Stimulated activated CD8-positive, alpha-beta memory T cell treated with anti-CD3 and anti-CD28 coated beads, Interleukin-12 subunit alpha, Interleukin-12 subunit beta, amount 100 ng/mL, for 1 hour (primary cell): ENCODE measurements at regions not wholly inside any gene's neighbourhood (a gene's known extent, or its start where the extent isn't known, plus 50 kb on each side); places are given as distances from the start of the nearest gene placed in this dataset.
"Not testable (repeated sequence)": the region's sequence is repeated elsewhere in the genome, so short reads cannot be mapped to it uniquely, and the experiment has no call there.

Source experiments
- DNase-seq: peaks from one replicate; pipeline ENCODE4 v3.0.0-alpha.2; 2020; ENCODE audit warnings: low read depth

DNA sequence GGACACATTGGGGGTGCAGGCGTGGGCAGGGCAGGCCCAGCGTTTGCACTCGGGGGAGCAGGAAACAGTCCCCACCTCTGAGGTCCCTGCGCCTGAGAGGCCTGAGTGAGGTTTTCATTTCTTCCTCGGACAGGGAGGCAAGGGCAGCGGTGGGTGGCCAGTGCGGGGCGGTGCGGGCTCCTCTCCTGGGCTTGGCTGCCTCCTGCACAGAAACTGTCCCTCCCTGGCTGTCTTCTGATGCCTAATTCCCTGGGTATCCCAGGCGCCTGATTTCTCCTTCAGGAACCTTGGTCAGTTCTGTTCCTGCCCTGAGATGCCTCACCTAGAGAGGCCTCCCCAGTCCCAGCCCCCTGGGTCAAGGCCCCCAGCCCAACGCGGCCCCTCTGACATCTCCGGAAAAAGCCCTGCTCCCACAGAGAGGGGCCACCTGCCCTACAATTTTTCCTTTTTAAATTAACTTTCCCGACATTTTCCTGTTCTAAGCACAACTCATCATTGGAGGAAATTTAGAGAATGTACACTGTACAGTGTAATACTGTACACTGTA lies 260.3 kb downstream of the ADGRD1 start:
- no peak for DNase-seq

DNA sequence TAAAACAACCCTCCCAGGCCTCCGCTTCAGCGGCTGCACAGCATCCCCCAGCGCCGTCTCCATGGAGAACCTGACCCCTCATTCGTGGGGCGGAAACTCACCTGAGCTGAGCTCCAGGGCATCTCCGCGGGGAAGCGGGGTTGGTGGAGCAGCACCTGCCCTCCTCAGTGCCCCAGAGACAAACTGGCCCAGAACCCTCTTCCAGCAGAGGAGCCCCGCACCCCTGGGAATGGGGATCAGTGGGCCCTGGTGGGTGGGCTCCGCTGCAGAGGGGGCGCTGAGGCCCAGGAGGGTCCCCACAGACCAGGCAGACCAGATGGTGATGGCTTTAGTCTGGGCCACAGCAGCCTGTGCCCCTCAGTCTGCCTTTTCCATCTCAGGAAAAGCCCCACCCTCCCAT lies 261.2 kb downstream of the ADGRD1 start:
- not testable (repeated sequence) for DNase-seq

DNA sequence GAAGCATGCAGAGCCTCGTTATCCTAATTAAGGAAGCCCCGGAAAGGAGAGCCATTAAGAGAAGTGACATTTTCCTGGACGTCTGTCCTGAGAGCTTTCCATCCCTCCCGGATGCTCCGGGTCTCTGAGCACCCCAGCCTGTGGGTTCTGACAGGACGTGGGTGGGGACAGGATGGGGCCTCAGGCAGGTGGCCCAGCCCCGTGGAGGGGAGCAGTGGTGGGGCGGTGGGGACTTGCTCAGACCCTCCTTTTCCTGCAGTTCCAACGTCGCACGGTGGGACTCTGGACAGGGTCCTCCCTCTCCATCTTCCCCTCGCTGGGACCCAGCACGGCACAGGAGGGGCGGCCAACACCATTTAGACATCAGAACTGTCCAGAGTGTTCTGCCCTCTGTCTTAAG lies 262.9 kb downstream of the ADGRD1 start:
- not testable (repeated sequence) for DNase-seq

DNA sequence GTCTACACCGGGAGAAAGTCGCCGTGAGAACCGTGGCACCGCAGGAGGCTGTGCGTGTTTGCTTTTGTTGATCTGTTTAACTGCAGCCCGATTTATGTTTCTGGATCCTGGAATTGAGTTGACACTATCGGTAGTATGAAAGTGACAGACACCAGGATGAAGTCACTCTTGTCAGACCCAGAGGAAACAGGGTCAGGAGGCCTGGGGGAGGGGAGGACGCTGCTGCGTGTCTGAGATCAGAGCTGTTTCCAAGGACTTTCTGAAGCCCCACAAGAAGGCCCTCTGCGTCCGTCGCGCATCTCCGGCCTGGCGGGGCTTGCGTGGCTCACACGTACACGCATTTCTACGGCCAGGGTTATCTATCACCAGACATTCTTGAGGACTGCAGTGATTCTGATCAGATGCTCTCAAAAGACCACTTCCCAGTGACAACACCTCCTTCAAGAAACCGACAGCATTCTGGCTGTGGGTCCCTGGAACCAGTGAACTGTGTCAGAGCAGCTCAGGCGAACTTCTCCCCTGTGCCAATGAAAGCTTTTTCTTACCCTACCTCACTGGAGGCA lies 263.4 kb downstream of the ADGRD1 start:
- no peak for DNase-seq

DNA sequence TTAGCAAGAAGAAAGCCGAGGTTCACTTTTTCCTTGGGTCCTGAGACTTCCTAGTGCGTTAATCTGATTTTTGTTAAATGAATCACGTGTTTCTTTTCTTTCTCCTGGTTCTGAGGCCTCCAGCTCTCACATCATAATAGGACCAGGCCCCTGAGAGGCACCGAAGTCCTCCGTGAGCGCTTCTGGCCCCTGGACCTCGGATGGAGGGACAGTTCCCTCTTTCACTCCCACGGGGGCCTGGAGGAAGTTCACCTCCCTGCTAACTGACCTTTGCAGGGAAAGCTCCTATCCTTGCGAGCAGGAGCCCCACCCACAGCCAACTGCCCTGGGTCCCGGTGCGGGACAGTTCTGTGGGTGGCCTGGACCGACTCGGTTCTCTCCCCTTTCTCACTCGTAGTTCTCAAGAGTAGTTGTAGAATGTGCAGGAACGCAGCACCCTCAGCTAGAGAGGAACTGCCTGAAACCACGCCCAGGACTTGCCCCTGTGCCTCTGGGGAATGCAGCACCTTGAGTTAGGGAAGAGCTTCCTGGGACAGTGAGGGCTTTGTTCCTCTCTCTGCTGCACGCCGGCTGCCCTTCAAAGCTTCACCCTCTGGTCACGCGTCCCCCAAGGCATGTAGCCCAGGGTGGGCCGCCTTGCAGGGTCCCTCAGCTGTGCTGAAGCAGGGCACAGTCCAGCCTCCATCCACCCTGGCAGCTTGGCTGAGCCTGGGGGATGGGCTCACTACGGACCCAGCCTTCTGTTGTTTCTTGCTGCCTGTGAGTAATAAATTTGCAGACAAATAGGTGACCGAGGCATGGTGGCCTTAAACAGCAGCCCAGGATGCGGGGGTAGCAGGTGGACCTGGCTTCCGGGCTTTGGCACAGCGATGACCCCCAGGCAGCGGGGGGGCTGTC lies 264.6 kb downstream of the ADGRD1 start:
- no peak for DNase-seq

DNA sequence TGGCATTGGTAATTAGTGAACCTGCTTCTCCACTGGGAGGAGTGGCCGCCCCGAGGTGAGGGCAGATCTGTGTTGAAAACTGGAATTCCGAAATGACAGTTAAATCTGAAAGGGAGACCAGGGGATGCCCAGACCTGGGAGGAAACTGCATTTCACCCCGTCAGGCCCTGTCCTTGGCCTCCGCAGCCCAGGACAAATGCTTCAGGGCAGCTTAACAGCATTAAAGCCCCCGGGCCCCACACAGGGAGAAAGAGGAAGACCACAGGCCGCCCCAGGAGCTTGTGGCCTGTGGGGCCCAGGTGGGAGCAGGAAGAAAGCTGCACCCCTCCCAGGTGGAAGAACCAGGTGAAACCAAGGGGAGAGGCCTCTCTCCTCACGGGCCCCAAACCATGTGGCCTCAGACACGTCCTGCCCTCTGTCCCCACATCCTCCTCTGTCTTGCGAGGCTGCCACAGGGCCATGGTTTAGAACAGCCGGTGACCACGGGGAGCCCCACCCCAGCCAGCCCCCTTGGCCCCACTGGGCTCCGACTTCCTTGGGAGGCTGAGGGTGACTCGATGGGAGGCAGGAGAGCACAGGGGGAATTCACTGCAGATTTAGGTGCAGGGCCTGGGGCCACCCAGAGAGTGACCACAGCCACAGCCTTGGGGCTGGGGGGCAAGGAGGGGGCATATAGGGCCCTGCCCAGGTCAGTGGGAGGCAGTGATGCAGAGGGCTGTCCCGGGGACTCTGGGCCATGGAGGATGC lies 265.4 kb downstream of the ADGRD1 start:
- no peak for DNase-seq

DNA sequence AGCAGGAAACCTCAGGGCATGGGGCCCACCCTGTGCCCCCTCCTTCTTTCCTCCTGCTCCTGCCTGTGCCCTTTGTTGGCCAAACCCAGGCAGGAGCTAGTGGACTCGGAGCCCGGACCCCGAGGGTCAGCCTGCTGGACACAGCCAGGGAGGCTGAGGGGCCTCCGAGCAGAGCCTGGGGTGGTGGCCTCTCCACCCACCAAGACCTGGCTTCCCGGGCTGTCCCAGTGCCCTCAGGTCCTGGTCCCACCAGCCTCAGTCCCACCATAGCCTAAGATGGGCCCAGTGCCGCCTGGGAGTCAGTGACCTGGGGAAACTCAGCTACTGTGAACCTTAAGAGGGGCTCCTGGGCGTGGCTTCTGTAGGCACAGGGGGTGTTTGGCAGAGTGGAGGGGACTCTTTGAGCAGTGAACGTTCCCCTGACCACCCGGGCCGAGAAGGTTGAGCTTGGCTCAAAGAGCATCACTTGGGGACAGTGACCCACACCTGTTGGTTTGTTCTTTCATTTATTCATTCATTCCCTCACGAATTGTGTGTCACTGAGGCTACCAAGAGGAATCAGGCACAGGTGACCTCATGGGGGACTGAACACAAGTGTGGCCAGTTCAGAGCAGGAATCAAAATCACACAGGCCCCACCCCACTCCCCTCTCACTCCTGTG lies 266.1 kb downstream of the ADGRD1 start:
- no peak for DNase-seq

DNA sequence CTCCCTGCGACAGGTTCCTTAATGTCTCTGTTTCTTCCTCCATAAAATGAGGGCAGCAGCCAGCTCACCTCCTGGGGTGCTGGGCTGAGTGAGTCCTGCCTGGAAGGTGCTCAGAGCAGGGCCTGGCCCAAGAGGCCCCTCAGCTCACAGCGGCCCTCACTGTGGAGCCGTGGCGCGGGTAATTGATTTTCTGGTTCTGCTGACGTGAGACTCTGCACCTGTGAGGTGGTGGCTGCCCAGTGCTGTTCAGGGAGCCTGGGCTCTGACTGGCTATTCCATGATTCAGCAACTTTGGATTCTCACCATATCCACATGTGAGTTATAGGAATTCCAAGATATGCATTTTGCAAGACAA lies 266.6 kb downstream of the ADGRD1 start:
- DNase-seq = no peak

DNA sequence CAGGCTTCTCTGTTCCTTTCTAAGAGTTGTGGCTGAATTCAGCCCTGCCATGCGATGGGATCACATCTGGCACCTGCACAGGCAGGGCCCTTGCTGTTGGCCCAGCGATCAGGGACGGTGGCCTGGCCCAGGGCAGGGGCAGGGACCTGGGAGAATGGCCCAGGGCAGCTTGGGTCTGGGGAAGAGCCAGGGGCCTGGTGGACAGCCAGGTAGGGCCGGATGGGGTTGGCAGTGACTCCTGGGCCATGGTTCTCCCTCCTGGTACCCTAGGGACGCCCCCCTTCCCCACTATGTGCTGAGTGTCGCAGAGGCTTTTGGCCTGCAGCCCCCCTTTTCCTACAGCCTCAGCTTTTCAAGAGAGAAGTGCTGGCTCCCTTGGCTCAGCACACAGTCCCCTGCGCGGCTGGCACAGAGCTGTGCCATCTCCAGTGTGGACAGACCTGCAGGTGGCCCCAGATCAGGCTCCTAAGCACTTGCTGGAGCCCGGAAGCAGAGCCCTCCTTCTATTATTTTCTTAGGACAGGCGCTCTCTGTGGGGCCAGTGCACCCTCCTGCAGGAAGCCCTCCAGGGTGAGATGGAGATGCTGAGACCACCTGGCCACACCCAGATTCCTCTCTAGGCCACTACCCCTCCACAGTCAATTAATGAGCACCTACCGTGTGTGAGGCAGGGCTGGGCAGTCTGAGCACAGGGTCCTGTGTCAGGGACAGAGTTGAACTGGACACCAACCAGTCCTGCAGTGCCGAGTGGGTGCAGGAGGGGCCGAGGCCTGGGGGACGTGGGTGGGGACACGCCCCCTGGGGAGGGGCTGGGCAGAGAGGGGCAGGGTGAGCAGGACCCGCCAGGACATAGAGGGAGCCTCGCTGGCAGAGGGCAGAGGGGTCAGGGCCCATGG lies 267.6 kb downstream of the ADGRD1 start:
- no peak for DNase-seq

DNA sequence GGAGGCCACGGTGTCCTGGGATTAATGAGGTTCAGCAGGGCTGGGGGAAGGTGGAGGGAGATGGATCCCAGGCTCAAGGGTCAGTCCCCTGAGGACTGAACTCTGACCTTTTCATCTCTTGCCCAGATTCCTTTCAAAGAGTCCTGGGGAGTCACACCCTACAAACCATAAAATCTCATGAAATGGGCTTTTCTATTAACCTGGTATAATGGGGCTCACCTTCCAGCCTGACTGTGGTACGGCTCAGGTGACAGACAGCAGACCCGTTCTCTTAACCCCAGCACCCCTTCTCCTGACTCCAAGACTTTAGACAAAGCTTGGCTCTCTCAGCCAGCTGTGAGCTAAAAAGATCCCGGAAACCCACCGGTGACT lies 268.2 kb downstream of the ADGRD1 start:
- DNase-seq = no peak

DNA sequence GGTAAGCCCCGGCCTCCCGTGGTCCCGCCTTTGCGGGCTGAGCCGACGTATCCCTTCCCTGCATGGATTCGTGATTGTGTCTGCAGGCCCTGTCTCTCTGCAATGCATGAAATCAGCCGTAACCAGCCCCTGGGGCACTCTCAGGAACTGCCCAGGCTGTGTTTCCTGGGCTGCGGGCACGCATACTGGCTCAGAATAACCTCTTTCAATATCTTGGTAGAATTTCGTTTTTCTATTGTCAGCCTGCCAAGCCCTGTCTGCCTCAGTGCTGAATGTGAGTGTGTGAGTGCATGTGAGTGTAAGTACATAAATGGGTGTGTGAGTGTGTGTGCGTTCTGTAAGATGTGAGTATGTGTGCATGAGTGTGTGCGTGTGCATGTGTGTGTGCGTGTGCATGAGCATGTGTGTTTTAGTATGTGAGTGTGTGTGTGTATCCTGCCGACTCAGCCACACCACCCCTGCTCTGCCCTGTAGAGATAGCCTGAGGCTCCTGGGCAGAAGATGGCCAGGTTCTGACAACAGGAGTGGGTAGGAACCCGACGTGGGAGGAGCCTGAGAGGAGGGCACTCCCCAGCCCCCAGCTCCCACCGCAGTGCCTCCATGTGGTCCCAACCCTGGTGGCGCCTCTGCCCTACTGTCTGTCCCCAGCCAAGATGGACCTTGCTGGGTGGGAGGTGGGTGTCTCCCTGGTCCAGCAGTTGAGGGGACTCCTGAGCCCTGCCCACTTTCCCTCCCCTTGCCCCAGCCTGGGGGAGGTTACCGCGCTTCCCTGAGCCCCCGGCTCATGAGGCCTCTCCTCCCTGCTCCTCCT lies 268.8 kb downstream of the ADGRD1 start:
- DNase-seq = no peak

DNA sequence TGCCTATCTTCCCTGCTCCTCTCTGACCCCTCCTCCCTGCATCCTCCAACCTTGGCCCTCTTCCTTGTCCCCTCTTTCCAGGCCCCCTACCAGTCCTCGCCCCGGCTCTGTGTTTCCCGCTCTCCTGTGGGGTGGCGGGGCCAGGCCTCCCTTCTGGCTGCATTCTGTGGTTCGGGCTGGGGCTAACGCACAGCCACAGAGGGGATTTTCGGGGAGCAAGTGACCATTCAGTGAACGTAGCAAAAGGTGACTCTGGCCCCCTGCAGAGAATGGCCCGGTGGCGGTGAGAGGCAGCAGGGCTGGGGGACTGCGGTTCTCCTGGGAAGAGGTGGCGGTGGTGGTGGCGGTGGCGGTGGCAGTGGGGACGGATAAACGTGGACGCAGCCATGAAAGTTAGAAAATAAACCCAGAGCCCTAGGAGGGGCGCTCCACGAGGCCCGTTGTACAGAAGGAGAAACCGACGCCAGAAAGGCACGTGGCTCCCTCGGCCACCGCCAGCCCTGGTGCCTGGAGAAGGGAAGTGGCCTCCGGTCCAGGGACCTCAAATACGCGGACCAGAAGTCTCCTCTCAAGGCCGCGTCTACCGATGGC lies 269.6 kb downstream of the ADGRD1 start:
- no peak for DNase-seq

DNA sequence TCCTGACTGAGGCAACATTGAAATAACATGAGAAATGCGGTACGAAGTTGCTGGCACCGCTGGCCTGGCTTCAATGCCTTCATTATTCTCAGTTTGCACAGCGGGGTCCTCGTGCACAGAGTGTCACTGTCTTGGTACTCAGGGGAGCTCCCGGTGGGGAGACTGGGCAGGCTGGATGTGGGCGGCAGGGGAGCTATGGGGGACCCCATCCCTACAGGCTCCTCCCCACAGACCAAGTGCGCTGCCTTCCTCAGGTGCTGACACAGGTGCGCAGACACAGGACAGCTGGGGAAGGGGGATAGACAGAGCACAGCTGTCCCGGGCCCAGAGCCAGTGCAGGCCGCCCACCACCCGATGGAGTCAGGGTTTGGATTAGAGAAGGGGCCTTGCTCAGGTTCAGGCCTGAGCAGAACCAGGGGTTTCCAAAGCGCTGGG lies 270.1 kb downstream of the ADGRD1 start:
- no peak for DNase-seq

DNA sequence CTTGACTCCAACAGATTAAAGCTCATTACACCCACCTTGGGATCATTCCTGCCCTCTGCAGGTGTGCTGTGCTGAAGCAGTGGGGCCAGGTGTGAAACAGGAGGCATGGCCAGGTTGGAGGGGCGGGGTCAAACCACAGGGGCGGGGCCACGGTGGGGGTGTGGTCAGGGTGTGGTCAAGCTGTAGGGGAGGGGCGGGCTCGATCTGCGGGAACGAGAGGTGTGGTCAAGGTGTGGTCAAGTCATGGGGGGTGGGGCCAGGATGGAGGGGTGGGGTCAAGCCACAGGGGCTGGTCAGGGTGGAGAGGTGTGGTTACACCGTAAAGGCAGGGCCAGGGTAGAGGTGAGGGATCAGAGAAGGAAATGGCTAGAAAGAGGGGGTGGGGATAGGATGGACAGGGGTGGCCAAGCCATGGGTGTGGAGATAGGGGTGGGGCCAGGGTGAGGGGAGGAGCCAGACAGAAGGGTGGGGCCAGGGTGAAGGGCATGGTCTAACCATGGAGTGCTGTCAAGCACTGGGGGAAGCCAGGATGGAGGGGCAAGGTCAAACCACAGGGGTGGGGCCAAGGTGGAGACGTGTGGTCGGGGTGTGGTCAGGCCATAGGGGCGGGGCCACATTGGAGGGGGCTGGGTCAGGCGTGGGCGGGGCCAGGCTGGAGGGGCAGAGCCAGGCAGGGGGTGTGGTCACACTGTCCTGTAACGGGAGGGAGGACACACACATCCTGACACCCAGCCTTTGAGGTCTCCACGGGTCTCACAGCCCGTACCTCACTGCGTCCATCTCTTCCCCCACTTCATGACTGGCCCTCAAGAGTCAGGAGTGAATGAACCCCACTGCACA lies 270.7 kb downstream of the ADGRD1 start:
- not testable (repeated sequence) for DNase-seq

DNA sequence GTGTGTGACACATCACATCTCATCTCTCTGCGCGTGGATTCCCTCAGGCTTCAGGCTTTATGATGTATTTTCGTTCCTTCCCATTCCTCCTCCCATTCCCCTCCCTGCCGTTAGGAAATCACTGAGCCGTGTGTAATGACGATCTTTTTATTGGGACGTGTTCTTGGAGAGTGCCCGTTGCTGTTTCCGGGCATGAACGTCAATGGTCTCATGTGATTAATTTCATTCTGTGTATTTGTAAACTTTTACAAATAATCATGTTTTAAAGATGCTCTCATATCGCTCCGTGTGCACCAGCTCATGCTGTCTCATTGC lies 271.3 kb downstream of the ADGRD1 start:
- not testable (repeated sequence) for DNase-seq

DNA sequence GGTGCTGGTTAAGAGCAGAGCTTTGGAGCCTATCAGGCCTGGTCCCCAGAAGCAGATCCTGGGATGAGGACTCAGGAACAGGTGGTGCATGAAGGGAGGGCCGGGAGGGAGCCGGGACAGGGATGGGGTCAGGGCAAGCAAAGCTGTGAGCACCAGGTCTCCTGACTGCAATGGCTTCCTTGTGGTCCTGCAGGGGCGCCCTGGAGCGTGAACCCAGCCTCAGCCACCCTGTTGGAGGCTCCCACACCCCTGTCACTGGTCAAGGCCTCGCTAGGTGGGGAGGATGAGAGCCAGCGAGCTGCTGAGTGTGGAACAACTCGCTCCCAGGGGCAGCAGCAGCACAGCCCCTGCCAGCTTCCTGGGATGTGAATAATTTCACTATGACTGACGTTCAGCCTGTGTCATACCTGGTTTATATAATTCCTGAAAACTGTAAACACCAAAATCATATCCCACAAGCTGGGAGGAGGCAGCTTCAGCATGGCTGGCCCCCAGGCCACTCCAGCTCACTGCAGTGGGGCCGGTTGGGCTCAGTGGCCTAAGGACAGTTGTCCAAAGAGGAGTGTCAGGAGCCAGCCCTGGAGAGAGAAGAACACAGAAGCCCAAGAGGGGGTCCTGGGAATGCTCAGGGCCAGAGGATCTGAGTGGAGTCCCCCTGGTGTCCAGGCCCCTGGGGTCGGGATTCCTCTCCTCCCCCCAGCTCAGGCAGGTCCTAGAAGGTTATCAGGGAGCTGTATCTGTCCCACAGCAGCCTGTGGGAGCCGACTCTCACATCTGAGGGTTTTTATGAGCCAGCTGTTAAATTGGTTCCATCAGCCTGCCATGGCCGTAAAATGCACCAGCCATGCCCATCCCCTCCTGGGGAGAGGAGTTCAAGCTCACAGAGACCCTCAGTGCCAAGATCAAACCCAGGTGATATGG lies 272.9 kb downstream of the ADGRD1 start:
- no peak for DNase-seq

DNA sequence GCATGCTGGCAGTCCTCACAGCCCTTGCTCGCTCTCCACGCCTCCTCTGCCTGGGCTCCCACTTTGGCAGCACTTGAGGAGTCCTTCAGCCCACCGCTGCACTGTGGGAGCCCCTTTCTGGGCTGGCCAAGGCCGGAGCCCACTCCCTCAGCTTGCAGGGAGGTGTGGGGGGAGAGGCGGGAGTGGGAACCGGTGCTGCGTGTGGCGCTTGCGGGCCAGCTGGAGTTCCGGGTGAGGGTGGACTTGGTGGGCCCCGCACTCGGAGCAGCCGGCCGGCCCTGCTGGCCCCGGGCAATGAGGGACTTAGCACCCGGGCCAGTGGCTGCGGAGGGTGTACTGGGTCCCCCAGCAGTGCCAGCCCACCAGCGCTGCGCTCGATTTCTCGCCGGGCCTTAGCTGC lies 273.9 kb downstream of the ADGRD1 start:
- not testable (repeated sequence) for DNase-seq

DNA sequence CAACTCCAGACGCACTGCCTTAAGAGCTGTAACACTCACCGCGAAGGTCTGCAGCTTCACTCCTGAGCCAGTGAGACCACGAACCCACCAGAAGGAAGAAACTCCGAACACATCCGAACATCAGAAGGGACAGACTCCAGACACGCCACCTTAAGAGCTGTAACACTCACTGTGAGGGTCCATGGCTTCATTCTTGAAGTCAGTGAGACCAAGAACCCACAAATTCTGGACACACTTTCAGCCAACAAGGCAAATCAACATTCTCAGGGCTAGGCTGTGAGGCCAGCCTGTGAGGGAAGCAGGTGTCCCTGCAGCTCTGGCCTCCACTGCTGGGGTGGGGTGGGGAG lies 275.3 kb downstream of the ADGRD1 start:
- not testable (repeated sequence) for DNase-seq
